ENCODE measurements at regions not wholly inside any gene's neighbourhood (a gene's known extent, or its start where the extent isn't known, plus 50 kb on each side); places are given as distances from the start of the nearest gene placed in this dataset.

GRCh38 chr3:22476976-22477375 is 726.0 kb upstream of the ZNF385D start:
- TF ChIP-seq POLR2A (IDR thresholded peaks at IDR 0.05; ENCODE audit: low read depth, low read length) = no peak
- TF ChIP-seq JUN (IDR thresholded peaks at IDR 0.05; ENCODE audit: borderline replicate concordance, insufficient read depth, insufficient read length, low read depth) = no peak
- TF ChIP-seq EZH2 (IDR thresholded peaks at IDR 0.05; ENCODE audit: borderline replicate concordance, low read depth, low read length, severe bottlenecking) = no peak
- TF ChIP-seq, protein P1, sequence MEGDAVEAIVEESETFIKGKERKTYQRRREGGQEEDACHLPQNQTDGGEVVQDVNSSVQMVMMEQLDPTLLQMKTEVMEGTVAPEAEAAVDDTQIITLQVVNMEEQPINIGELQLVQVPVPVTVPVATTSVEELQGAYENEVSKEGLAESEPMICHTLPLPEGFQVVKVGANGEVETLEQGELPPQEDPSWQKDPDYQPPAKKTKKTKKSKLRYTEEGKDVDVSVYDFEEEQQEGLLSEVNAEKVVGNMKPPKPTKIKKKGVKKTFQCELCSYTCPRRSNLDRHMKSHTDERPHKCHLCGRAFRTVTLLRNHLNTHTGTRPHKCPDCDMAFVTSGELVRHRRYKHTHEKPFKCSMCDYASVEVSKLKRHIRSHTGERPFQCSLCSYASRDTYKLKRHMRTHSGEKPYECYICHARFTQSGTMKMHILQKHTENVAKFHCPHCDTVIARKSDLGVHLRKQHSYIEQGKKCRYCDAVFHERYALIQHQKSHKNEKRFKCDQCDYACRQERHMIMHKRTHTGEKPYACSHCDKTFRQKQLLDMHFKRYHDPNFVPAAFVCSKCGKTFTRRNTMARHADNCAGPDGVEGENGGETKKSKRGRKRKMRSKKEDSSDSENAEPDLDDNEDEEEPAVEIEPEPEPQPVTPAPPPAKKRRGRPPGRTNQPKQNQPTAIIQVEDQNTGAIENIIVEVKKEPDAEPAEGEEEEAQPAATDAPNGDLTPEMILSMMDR (IDR thresholded peaks at IDR 0.05; ENCODE audit: extremely low read depth in 1 of 2, insufficient read depth in 1 of 2, low read depth in 1 of 2, low read length in 2 of 2) = no peak
- no peak for TF ChIP-seq MAX (IDR thresholded peaks at IDR 0.05; ENCODE audit: insufficient read depth, insufficient read length)
- no peak for TF ChIP-seq POLR2AphosphoS5 (IDR thresholded peaks at IDR 0.05; ENCODE audit: insufficient read depth, low read depth, low read length)
- TF ChIP-seq FOS (IDR thresholded peaks at IDR 0.05; ENCODE audit: borderline replicate concordance, insufficient read depth, low read length) = no peak

Measured in endothelial cell of umbilical vein (primary cell).